ENCODE measurements at regions not wholly inside any gene's neighbourhood (a gene's known extent, or its start where the extent isn't known, plus 50 kb on each side); places are given as distances from the start of the nearest gene placed in this dataset.

- no peaks in the 10 kb centered on the region for H3K9me3 ChIP-seq (ENCODE audit: insufficient read depth, low read depth, low read length)
- no peaks in the 10 kb centered on the region for H3K4me1 ChIP-seq (ENCODE audit: insufficient read depth, low read length)
- H3K9ac ChIP-seq (ENCODE audit: low read depth, low read length), result no peak overlapping the region
- no peak overlapping the region for H3K27ac ChIP-seq (ENCODE audit: low read depth, low read length)
- no peaks in the 10 kb centered on the region for H3K36me3 ChIP-seq (ENCODE audit: insufficient read depth, low read length)
- no peak overlapping the region for H3K4me3 ChIP-seq (ENCODE audit: low read length)
- no peaks in the 10 kb centered on the region for H3K27me3 ChIP-seq (ENCODE audit: insufficient read depth, low read length)
Observed at GRCh38 chr4:104128850-104129213, 365.9 kb downstream of the CXXC4 start.

- no CpG with 5 or more reads among the region's 1 CpG for WGBS
- Histone ChIP-seq H3K36me3 (ENCODE audit: insufficient read depth, low read length) (no peaks in the 10 kb centered on the region), H3K4me3 (ENCODE audit: low read length) (no peak overlapping the region), H3K9ac (ENCODE audit: low read depth, low read length) (no peak overlapping the region), H3K27me3 (ENCODE audit: insufficient read depth, low read length) (no peaks in the 10 kb centered on the region), H3K27ac (ENCODE audit: low read depth, low read length) (no peak overlapping the region), H3K4me1 (ENCODE audit: insufficient read depth, low read length) (no peaks in the 10 kb centered on the region), H3K9me3 (ENCODE audit: insufficient read depth, low read depth, low read length) (no peaks in the 10 kb centered on the region)
Observed at GRCh38 chr4:104128031-104128849, 366.5 kb downstream of the CXXC4 start.

GRCh38 chr4:104123021-104123420, 371.7 kb downstream of the CXXC4 start:
- Histone ChIP-seq H3K4me1 (ENCODE audit: insufficient read depth, low read length) (no peaks in the 10 kb centered on the region), H3K9ac (ENCODE audit: low read depth, low read length) (no peak overlapping the region), H3K4me3 (ENCODE audit: low read length) (no peak overlapping the region), H3K9me3 (ENCODE audit: insufficient read depth, low read depth, low read length) (no peaks in the 10 kb centered on the region), H3K27ac (ENCODE audit: low read depth, low read length) (no peak overlapping the region), H3K27me3 (ENCODE audit: insufficient read depth, low read length) (no peaks in the 10 kb centered on the region), H3K36me3 (ENCODE audit: insufficient read depth, low read length) (no peaks in the 10 kb centered on the region)
- WGBS, result 91% methylated on average over 3 of the region's 4 CpGs

- Histone ChIP-seq H3K27ac (ENCODE audit: low read depth, low read length) (no peak overlapping the region), H3K4me1 (ENCODE audit: insufficient read depth, low read length) (no peaks in the 10 kb centered on the region), H3K9me3 (ENCODE audit: insufficient read depth, low read depth, low read length) (peaks cover 13% of the 10 kb centered on the region; the same call in 1 of the 2 replicates), H3K4me3 (ENCODE audit: low read length) (no peak overlapping the region), H3K9ac (ENCODE audit: low read depth, low read length) (no peak overlapping the region), H3K36me3 (ENCODE audit: insufficient read depth, low read length) (no peaks in the 10 kb centered on the region), H3K27me3 (ENCODE audit: insufficient read depth, low read length) (no peaks in the 10 kb centered on the region)
- no CpG with 5 or more reads among the region's 1 CpG for WGBS
Observed at GRCh38 chr4:104117776-104118175, 376.9 kb downstream of the CXXC4 start.

- no peak overlapping the region for H3K4me3 ChIP-seq (ENCODE audit: low read length)
- WGBS, result 95% methylated on average over 3 of the region's 3 CpGs
- no peaks in the 10 kb centered on the region for H3K4me1 ChIP-seq (ENCODE audit: insufficient read depth, low read length)
- H3K27ac ChIP-seq (ENCODE audit: low read depth, low read length), result no peak overlapping the region
- no peak overlapping the region for H3K9ac ChIP-seq (ENCODE audit: low read depth, low read length)
- no peaks in the 10 kb centered on the region for H3K36me3 ChIP-seq (ENCODE audit: insufficient read depth, low read length)
- H3K9me3 ChIP-seq (ENCODE audit: insufficient read depth, low read depth, low read length), result peaks cover 13% of the 10 kb centered on the region; the same call in 1 of the 2 replicates
- no peaks in the 10 kb centered on the region for H3K27me3 ChIP-seq (ENCODE audit: insufficient read depth, low read length)
Observed at GRCh38 chr4:104113850-104114249, 380.8 kb downstream of the CXXC4 start.

GRCh38 chr4:104099141-104099540, 379.4 kb upstream of the TACR3 start:
- Histone ChIP-seq H3K36me3 (ENCODE audit: insufficient read depth, low read length) (no peaks in the 10 kb centered on the region), H3K9me3 (ENCODE audit: insufficient read depth, low read depth, low read length) (peaks cover 41% of the 10 kb centered on the region), H3K9ac (ENCODE audit: low read depth, low read length) (no peak overlapping the region), H3K27ac (ENCODE audit: low read depth, low read length) (no peak overlapping the region), H3K27me3 (ENCODE audit: insufficient read depth, low read length) (no peaks in the 10 kb centered on the region), H3K4me3 (ENCODE audit: low read length) (no peak overlapping the region), H3K4me1 (ENCODE audit: insufficient read depth, low read length) (no peaks in the 10 kb centered on the region)

GRCh38 chr4:104093247-104093646, 373.5 kb upstream of the TACR3 start:
- Histone ChIP-seq H3K9ac (ENCODE audit: low read depth, low read length) (no peak overlapping the region), H3K27ac (ENCODE audit: low read depth, low read length) (no peak overlapping the region), H3K4me1 (ENCODE audit: insufficient read depth, low read length) (no peaks in the 10 kb centered on the region), H3K36me3 (ENCODE audit: insufficient read depth, low read length) (no peaks in the 10 kb centered on the region), H3K4me3 (ENCODE audit: low read length) (no peak overlapping the region), H3K9me3 (ENCODE audit: insufficient read depth, low read depth, low read length) (peaks cover 18% of the 10 kb centered on the region), H3K27me3 (ENCODE audit: insufficient read depth, low read length) (no peaks in the 10 kb centered on the region)

- no peaks in the 10 kb centered on the region for H3K9me3 ChIP-seq (ENCODE audit: insufficient read depth, low read depth, low read length)
- no peak overlapping the region for H3K27ac ChIP-seq (ENCODE audit: low read depth, low read length)
- no peak overlapping the region for H3K4me3 ChIP-seq (ENCODE audit: low read length)
- WGBS, result 87% methylated on average over 4 of the region's 4 CpGs
- no peaks in the 10 kb centered on the region for H3K36me3 ChIP-seq (ENCODE audit: insufficient read depth, low read length)
- H3K27me3 ChIP-seq (ENCODE audit: insufficient read depth, low read length), result no peaks in the 10 kb centered on the region
- H3K9ac ChIP-seq (ENCODE audit: low read depth, low read length), result no peak overlapping the region
- no peaks in the 10 kb centered on the region for H3K4me1 ChIP-seq (ENCODE audit: insufficient read depth, low read length)
Observed at GRCh38 chr4:104073229-104073628, 353.4 kb upstream of the TACR3 start.

GRCh38 chr4:104066533-104066932, 346.7 kb upstream of the TACR3 start:
- no peaks in the 10 kb centered on the region for H3K9me3 ChIP-seq (ENCODE audit: insufficient read depth, low read depth, low read length)
- WGBS, result 91% methylated on average over 2 of the region's 2 CpGs
- H3K4me1 ChIP-seq (ENCODE audit: insufficient read depth, low read length), result peaks cover 11% of the 10 kb centered on the region; the same call in 1 of the 2 replicates
- H3K27me3 ChIP-seq (ENCODE audit: insufficient read depth, low read length), result no peaks in the 10 kb centered on the region
- H3K9ac ChIP-seq (ENCODE audit: low read depth, low read length), result no peak overlapping the region
- H3K4me3 ChIP-seq (ENCODE audit: low read length), result no peak overlapping the region
- no peaks in the 10 kb centered on the region for H3K36me3 ChIP-seq (ENCODE audit: insufficient read depth, low read length)
- H3K27ac ChIP-seq (ENCODE audit: low read depth, low read length), result no peak overlapping the region

- Histone ChIP-seq H3K4me1 (ENCODE audit: insufficient read depth, low read length) (peaks cover 11% of the 10 kb centered on the region; the same call in 1 of the 2 replicates), H3K27ac (ENCODE audit: low read depth, low read length) (no peak overlapping the region), H3K9ac (ENCODE audit: low read depth, low read length) (no peak overlapping the region), H3K9me3 (ENCODE audit: insufficient read depth, low read depth, low read length) (no peaks in the 10 kb centered on the region), H3K4me3 (ENCODE audit: low read length) (no peak overlapping the region), H3K27me3 (ENCODE audit: insufficient read depth, low read length) (no peaks in the 10 kb centered on the region), H3K36me3 (ENCODE audit: insufficient read depth, low read length) (no peaks in the 10 kb centered on the region)
- 92% methylated on average over 6 of the region's 8 CpGs for WGBS
Observed at GRCh38 chr4:104064646-104065577, 345.1 kb upstream of the TACR3 start.

- no peak overlapping the region for H3K4me3 ChIP-seq (ENCODE audit: low read length)
- no peak overlapping the region for H3K27ac ChIP-seq (ENCODE audit: low read depth, low read length)
- peaks cover 11% of the 10 kb centered on the region; the same call in 1 of the 2 replicates for H3K4me1 ChIP-seq (ENCODE audit: insufficient read depth, low read length)
- WGBS, result 90% methylated on average over 2 of the region's 2 CpGs
- no peaks in the 10 kb centered on the region for H3K36me3 ChIP-seq (ENCODE audit: insufficient read depth, low read length)
- no peaks in the 10 kb centered on the region for H3K27me3 ChIP-seq (ENCODE audit: insufficient read depth, low read length)
- H3K9ac ChIP-seq (ENCODE audit: low read depth, low read length), result no peak overlapping the region
- H3K9me3 ChIP-seq (ENCODE audit: insufficient read depth, low read depth, low read length), result no peaks in the 10 kb centered on the region
Observed at GRCh38 chr4:104063341-104063740, 343.6 kb upstream of the TACR3 start.

All from HUES64 (cell line).